ENCODE measurements at regions not wholly inside any gene's neighbourhood (a gene's known extent, or its start where the extent isn't known, plus 50 kb on each side); places are given as distances from the start of the nearest gene placed in this dataset.

DNA sequence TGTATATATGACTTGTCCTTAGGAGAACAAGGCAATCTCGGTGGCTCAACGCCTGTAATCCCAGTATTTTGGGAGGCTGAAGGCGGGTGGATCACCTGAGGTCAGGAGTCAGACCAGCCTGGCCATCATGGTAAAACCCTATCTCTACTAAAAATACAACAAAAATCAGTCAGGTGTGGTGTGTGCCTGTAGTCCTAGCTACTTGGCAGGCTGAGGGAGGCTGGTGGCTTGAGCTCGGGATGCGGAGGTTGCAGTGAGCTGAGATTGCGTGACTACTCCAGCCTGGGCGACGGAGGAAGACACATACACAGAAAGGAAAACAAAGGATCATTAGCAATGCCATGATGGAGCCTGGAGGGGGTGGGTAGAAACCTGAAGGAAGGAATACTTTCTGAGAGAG is 166.6 kb upstream of the RREB1 start:
- no peak for ATAC-seq
- TF ChIP-seq PATZ1 (CRISPR knock-in tag; IDR thresholded peaks at IDR 0.05; ENCODE audit: borderline replicate concordance): no peak

- ATAC-seq: no peak
- TF ChIP-seq SNAI2 (CRISPR knock-in tag; IDR thresholded peaks at IDR 0.05): no peak
- TF ChIP-seq BACH2 (CRISPR knock-in tag; IDR thresholded peaks at IDR 0.05; ENCODE audit: borderline replicate concordance): no peak
- TF ChIP-seq, protein P1, sequence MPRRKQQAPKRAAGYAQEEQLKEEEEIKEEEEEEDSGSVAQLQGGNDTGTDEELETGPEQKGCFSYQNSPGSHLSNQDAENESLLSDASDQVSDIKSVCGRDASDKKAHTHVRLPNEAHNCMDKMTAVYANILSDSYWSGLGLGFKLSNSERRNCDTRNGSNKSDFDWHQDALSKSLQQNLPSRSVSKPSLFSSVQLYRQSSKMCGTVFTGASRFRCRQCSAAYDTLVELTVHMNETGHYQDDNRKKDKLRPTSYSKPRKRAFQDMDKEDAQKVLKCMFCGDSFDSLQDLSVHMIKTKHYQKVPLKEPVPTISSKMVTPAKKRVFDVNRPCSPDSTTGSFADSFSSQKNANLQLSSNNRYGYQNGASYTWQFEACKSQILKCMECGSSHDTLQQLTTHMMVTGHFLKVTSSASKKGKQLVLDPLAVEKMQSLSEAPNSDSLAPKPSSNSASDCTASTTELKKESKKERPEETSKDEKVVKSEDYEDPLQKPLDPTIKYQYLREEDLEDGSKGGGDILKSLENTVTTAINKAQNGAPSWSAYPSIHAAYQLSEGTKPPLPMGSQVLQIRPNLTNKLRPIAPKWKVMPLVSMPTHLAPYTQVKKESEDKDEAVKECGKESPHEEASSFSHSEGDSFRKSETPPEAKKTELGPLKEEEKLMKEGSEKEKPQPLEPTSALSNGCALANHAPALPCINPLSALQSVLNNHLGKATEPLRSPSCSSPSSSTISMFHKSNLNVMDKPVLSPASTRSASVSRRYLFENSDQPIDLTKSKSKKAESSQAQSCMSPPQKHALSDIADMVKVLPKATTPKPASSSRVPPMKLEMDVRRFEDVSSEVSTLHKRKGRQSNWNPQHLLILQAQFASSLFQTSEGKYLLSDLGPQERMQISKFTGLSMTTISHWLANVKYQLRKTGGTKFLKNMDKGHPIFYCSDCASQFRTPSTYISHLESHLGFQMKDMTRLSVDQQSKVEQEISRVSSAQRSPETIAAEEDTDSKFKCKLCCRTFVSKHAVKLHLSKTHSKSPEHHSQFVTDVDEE (CRISPR knock-in tag; IDR thresholded peaks at IDR 0.05): no peak
- TF ChIP-seq CREB5 (CRISPR knock-in tag; IDR thresholded peaks at IDR 0.05; ENCODE audit: low read depth): no peak
- TF ChIP-seq ZFP30 (CRISPR knock-in tag; IDR thresholded peaks at IDR 0.05): no peak
- TF ChIP-seq ZNF565 (CRISPR knock-in tag; conservative IDR thresholded peaks at IDR 0.05; ENCODE audit: low read depth): no peak
- no peak for TF ChIP-seq TCF4 (CRISPR knock-in tag; IDR thresholded peaks at IDR 0.05; ENCODE audit: borderline replicate concordance)
- no peak for TF ChIP-seq ESRRG (CRISPR knock-in tag; IDR thresholded peaks at IDR 0.05)
- no peak for TF ChIP-seq PPARA (CRISPR knock-in tag; IDR thresholded peaks at IDR 0.05; ENCODE audit: borderline replicate concordance)
- TF ChIP-seq CSRNP3 (CRISPR knock-in tag; IDR thresholded peaks at IDR 0.05): no peak
Observed at GRCh38 chr6:6942091-6942490, 165.7 kb upstream of the RREB1 start.

- ATAC-seq: no peak
- TF ChIP-seq ARNTL (CRISPR knock-in tag; IDR thresholded peaks at IDR 0.05; ENCODE audit: borderline replicate concordance, low read depth) (no peak), TCF4 (CRISPR knock-in tag; IDR thresholded peaks at IDR 0.05; ENCODE audit: borderline replicate concordance) (no peak), TOX (CRISPR knock-in tag; IDR thresholded peaks at IDR 0.05; ENCODE audit: borderline replicate concordance) (no peak), SNAI2 (CRISPR knock-in tag; IDR thresholded peaks at IDR 0.05) (no peak), GLIS3 (CRISPR knock-in tag; IDR thresholded peaks at IDR 0.05) (no peak), POU6F1 (CRISPR knock-in tag; IDR thresholded peaks at IDR 0.05; ENCODE audit: borderline replicate concordance, low read depth) (no peak), CSDC2 (CRISPR knock-in tag; IDR thresholded peaks at IDR 0.05) (no peak), ESRRG (CRISPR knock-in tag; IDR thresholded peaks at IDR 0.05) (no peak), ISL1 (CRISPR knock-in tag; IDR thresholded peaks at IDR 0.05) (no peak), RARB (CRISPR knock-in tag; IDR thresholded peaks at IDR 0.05) (no peak)
Observed at GRCh38 chr6:6942831-6943230, 164.9 kb upstream of the RREB1 start.

DNA sequence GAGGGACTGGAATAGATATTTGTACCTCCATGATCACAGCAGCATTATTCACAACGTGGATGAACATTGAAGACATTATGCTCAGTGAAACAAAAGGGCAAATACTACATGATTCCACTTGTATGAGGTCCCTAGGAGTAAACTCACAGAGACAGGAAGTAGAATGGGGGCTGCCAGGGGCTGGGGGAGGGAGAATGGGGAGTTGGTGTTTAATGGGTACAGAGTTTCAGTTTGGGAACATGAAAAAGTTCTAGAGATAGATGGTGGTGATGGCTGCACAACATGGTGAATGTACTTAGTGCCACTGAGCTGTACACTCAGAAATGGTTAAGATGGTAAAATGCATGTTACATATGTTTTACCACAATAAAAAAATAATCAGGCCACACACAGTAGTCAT is 164.3 kb upstream of the RREB1 start:
- no peak for ATAC-seq
- TF ChIP-seq ISL1 (CRISPR knock-in tag; IDR thresholded peaks at IDR 0.05) (no peak), TCF4 (CRISPR knock-in tag; IDR thresholded peaks at IDR 0.05; ENCODE audit: borderline replicate concordance) (no peak), POU6F1 (CRISPR knock-in tag; IDR thresholded peaks at IDR 0.05; ENCODE audit: borderline replicate concordance, low read depth) (no peak)

All from SK-N-SH treated with all-trans-retinoic acid at 6 μM for 48 hours (cell line).